ENCODE measurements at regions not wholly inside any gene's neighbourhood (a gene's known extent, or its start where the extent isn't known, plus 50 kb on each side); places are given as distances from the start of the nearest gene placed in this dataset.

GRCh38 chr1:221302357-221302756 is 423.1 kb downstream of the HLX start:
- no peak for DNase-seq (ENCODE audit: low spot score)

GRCh38 chr1:221302810-221303209 is 423.6 kb downstream of the HLX start:
- no peak for DNase-seq (ENCODE audit: low spot score)

DNA sequence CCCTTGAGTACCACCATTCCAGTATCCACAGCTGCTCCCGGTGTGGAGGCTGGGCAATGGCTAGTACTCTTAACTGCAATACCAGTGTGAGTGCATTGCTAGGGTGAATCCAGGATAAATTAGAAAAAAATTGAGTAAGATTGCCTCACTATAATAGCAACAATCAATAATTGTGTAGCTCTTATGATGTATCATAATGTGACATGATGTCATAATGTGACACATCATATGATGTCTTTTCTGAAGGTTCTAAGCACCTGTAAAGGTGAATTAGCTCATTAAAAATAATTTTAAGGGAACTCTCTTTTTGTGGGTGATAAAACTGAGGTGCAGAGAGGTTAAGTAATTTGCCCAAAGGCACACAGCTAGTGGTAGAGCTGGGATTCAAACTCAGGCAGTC is 424.4 kb downstream of the HLX start:
- DNase-seq (ENCODE audit: low spot score): no peak

GRCh38 chr1:221306239-221306638 is 427.0 kb downstream of the HLX start:
- DNase-seq (ENCODE audit: low spot score): no peak

DNA sequence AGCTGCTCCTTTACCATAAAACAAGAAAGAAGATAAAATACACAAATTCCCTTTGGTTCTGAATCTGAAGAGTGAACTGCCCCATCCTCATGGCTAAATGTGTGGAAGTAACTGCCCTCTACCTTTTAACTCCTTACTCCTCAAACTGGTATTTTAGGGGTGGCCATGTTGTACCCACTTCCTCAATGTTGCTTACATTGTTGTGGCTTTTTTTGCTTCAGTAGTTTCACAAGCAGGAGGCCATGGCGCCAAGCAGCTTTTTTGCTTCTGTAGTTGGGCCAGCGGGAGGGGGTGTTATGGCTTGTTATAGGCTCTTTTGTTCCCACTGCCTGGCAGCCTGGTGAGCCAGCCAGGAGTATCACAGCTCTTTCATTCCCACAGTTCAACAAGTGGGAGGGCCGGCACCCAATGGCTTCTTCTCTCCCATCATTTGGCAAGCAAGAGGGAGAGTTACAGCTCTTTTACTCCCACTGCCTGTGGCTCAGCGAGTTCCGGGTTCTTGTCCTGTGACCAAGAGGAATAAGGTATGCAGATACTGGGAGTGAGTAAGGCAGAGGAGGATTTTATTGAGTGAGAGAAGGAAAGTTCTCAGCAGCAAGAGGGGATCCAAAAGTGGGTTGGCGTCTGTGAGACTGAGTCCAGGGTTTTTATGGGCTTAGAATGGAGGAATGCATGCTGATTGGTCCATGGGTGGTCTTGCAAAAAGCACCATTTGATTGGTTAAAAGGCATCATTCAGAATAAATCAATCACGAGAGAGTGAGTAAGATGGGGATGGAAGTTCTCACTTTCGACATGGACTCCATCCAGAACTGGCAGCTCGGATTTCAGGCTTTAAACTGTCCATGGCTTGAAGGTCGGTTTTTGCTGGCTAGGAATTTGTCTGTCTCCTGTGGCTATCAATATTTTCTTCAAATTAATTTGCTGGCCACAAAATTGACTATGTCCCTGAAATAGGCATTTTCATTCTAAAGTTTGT is 429.6 kb downstream of the HLX start:
- no peak for DNase-seq (ENCODE audit: low spot score)

DNA sequence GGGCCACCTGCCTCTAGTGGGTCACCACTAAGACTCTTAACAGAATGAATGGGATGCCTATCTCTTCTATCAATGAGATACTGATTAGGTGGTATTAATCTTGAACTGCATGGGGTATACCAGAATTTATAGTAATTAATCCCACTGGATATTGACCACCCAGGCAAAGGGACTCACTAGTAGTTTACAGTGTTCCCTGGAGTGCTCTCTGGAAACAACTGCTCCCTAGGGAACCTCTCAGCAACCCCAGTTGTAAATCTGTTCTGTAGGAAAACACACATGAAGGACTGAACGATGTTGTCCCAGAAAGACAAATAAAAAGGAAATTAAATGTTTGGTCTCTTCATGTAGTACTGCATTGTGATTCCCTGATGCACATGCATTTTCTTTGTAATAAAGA is 430.5 kb downstream of the HLX start:
- DNase-seq (ENCODE audit: low spot score): no peak

- no peak for DNase-seq (ENCODE audit: low spot score)
These were observed 430.9 kb downstream of the HLX start for GRCh38 chr1:221310180-221310579.

DNA sequence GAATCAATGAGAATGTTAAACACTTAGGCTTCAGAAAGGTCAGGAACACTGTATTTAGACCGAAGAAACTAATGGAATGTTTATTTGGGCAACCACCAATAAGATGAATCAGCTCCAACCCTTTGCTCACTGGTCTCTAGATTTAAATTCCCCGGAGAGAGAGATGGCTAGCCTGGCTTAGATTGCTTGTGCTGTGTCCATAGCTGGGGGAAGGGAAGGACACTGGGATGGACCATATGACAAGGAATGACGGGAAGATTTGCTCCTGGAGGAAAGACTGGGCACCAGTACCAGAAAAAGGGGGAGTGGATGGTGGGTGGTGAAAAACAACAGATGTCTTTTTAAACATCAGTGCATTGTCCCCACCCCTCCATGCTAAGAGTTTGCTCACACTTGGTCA is 426.6 kb downstream of the DUSP10 start:
- DNase-seq (ENCODE audit: low spot score): peak; percentile 32

- no peak for DNase-seq (ENCODE audit: low spot score)
These were observed 425.3 kb downstream of the DUSP10 start for GRCh38 chr1:221316491-221317056.

DNA sequence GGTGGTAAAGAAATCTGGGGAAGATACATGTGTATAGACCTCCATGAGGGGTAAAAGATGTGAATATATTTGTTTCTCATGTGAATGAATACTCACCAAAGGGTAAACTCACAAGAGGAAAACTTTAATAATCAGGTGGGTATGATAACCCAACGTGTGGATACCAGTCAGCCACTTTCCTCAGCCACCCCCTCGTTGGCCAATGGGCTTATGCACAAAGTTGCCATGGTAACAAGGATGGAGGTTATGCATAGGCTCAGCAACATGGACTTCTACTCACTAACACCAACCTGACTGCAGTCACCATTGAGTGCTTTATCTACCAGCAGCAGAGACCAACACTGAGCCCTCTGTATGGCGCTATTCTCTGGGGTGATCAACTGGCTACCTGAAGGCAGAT is 424.4 kb downstream of the DUSP10 start:
- DNase-seq (ENCODE audit: low spot score): no peak

GRCh38 chr1:221327954-221328353 is 413.9 kb downstream of the DUSP10 start:
- no peak for DNase-seq (ENCODE audit: low spot score)

GRCh38 chr1:221328371-221328770 is 413.5 kb downstream of the DUSP10 start:
- no peak for DNase-seq (ENCODE audit: low spot score)

DNA sequence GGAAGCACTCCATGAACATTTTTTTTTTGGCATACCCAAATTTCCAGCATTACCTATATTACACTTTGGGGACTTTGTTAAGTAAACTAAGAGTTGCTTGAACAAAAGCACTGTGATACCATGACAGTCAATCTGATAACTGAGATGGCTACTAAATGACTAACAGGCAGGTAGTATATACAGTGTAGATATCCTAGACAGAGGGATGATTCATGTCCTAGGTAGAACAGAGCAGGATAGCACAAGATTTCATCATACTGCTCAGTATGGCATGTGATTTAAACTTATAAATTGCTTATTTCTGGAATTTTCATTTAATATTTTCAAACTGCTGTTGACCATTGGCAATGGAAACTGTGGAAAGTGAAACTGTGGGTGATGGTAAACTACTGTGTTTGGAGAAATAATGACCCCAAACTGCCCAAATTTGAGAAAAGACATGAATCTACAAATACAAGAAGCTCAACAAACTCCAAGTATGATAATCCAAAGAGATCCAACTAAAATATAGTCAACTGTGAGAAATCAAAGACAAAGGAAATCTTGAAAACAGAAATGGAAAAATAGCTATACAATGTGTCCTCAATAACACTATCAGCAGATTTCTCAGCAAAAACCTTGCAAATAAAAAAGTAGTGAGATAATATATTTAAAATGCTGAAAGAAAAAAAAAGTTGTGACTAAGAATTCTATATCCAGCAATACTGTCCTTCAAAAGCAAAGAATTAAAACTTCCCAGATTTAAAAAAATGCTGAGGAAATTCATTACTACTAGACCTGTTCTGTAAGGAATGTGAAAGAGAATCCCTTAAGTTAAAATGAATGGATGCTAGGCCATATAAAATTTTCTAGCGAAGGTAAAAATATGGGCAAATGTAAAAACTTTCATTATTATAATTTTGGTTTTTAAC is 410.4 kb downstream of the DUSP10 start:
- DNase-seq (ENCODE audit: low spot score): no peak

DNA sequence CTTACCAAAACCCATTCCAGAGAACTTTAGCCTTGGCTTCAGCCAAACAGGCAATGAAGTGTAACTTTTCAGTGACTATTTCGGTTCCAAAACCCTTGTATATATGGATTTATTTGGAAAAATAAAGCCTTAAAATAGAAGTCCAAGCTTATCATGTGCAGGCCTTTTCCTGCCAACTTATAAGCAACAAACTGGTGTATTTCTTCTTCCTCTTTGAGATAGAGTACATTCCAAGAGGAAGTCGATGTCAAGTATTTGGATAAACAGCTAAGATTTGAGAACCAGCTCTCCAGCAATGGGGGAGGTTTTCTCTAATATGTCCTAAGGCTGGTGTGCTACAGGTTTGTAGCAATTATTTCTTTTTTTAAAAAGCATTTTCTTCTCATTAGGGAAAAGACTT is 407.8 kb downstream of the DUSP10 start:
- no peak for DNase-seq (ENCODE audit: low spot score)

- DNase-seq (ENCODE audit: low spot score): peak; percentile 99
These were observed 406.5 kb downstream of the DUSP10 start for GRCh38 chr1:221335161-221336101.

GRCh38 chr1:221336126-221336525 is 405.8 kb downstream of the DUSP10 start:
- no peak for DNase-seq (ENCODE audit: low spot score)

- no peak for DNase-seq (ENCODE audit: low spot score)
These were observed 404.8 kb downstream of the DUSP10 start for GRCh38 chr1:221337106-221337505.

- DNase-seq (ENCODE audit: low spot score): no peak
These were observed 398.8 kb downstream of the DUSP10 start for GRCh38 chr1:221343136-221343535.

DNA sequence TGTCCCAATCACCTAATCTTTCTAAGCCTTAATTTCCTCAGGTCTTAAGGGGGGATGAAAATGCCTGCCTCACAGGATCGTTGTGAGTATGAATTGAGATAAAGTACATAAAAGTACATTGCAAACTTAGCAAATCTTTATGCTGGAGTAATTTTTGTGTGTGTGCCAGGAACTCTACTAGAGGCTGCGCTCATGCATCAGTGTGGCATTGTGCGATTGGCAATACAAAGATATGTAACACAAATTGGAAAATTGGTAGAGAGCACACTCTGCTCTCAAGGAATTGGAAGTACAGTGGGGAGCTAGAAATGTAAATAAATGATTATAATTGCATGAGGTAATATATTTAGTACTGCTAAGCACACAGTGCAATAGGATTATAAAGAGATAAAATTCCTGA is 398.3 kb downstream of the DUSP10 start:
- DNase-seq (ENCODE audit: low spot score): no peak

- DNase-seq (ENCODE audit: low spot score): no peak
These were observed 397.2 kb downstream of the DUSP10 start for GRCh38 chr1:221344693-221345092.

DNA sequence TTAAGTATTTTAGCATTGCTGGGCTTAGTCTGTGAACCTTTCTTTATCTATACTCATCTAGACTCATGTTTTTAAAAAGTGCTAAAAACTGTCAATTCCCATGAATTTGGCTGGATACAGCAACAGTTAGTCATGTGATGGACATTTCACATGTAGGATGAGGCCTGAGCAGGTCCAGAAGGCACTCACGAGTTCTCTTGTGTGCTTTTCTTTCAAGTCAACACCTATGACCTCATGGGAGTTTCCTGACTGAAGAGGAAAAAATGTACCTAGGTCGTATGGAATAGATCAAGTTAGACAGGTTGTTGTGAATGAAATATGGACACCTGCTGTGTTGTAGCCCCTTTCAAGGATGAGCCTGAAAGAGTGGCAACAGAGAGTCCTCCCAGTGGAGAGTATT is 394.2 kb downstream of the DUSP10 start:
- DNase-seq (ENCODE audit: low spot score): no peak

All from A172 (cell line).